Skin of body (tissue), 1 donor: ENCODE measurements at regions not wholly inside any gene's neighbourhood (a gene's known extent, or its start where the extent isn't known, plus 50 kb on each side); places are given as distances from the start of the nearest gene placed in this dataset.

Experiments
- DNase-seq: peaks from one replicate; lab custom pipeline; 2025; lab: John Stamatoyannopoulos, UW

GRCh38 chrX:155694649-155695048, 81.9 kb upstream of the TMLHE start:
- DNase-seq: no peak

- DNase-seq: no peak
These were observed 70.1 kb upstream of the TMLHE start for GRCh38 chrX:155682834-155683233.

DNA sequence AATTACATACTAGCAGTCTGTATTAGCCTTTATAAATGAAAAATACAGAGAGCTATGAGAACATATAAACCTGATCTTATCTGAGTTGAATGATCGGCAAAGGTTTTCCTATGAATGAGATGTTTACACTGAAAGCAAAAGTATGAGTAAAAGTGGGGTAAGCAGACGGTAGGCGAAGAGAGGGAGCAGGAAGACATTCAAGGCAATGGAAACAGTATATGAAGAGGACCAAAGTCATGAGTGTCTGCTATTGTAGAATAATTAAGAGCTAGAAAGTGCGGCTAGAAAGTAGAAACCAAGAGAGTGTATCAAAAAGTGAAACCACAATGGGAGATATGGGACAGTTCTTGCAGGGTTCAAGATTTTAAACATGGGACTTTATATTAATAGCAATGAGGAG, 67.0 kb upstream of the TMLHE start:
- no peak for DNase-seq

- no peak for DNase-seq
These were observed 60.6 kb upstream of the TMLHE start for GRCh38 chrX:155673338-155673737.

GRCh38 chrX:155666741-155667140, 54.0 kb upstream of the TMLHE start:
- DNase-seq: no peak
